ENCODE measurements at regions not wholly inside any gene's neighbourhood (a gene's known extent, or its start where the extent isn't known, plus 50 kb on each side); places are given as distances from the start of the nearest gene placed in this dataset.
"Not testable (repeated sequence)": the region's sequence is repeated elsewhere in the genome, so short reads cannot be mapped to it uniquely, and the experiment has no call there.

DNA sequence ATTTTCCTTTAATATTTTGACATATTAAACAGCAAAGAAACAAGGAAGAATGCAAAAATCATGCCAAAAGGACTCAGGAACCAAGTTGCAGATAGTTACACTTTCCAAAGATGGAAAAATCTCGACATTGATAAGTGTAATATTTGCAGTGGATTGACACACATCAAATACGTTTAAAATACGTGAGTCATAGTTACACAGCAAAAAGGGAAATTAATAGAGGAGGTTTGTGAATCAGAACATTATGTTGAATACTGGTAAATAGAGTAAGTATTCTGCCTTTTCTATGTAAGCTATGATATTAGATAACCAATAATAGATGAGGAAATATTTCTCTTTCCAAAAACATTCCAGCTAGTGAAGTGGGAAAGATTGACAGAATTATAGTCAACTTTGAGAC, 1761.3 kb upstream of the IGFBP7 start:
- no peak for DNase-seq

GRCh38 chr4:58849026-58849425, 1738.8 kb upstream of the IGFBP7 start:
- DNase-seq, result no peak

DNA sequence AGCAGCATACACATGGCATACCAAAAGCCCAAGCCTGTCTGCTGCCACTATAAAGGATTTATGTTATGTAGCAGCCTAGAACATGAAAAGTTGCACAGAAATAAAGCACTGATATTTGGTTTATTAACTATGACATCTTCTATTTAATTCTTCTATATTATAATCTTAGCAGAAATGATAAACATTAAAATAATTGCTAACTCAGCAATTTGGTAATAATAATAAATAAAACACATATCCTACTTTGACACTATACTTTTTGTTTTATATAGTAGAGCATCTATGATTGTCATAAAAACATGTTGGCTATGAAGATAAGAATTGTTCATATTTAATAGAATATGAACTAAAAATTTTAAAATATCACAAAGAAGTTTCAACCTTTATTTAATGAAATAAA, 1733.3 kb upstream of the IGFBP7 start:
- DNase-seq, result no peak

- no peak for DNase-seq
These were observed 1722.9 kb upstream of the IGFBP7 start for GRCh38 chr4:58833126-58833525.

DNA sequence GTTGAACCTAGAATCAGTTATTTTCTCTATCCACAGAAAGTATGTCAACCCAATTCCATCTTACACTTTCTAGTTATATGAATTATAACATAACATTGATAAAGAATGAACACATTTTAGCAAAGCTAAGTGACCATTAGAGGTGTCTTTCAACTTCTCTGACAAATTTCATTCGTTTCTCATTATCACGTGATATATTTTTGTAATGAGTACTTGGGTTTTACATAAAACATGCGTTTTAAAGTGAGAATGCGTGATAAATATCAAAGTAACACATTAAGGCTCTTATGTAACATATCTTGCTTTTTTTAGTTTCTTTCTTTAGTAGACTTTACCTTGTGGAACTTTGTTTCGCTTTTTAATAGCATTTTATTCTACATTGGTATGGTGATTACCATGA, 1715.1 kb upstream of the IGFBP7 start:
- DNase-seq, result no peak

DNA sequence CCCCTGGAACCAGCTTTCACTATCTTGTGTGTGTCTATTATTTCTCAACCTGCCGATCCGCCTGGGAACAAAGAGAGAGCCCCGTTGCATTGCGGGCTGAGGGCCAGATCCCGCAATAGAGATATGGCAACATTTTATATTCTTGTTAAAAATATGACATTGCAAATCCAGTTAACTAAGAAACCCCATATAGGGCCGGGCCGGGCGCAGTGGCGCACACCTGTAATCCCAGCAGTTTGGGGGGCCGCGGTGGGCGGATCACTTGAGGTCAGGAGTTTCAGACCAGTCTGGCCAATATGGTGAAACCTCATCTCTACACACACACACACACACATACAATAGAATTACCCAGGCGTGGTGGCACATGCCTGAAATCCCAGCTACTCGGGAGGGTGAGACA, 1708.4 kb upstream of the IGFBP7 start:
- DNase-seq, result not testable (repeated sequence)

DNA sequence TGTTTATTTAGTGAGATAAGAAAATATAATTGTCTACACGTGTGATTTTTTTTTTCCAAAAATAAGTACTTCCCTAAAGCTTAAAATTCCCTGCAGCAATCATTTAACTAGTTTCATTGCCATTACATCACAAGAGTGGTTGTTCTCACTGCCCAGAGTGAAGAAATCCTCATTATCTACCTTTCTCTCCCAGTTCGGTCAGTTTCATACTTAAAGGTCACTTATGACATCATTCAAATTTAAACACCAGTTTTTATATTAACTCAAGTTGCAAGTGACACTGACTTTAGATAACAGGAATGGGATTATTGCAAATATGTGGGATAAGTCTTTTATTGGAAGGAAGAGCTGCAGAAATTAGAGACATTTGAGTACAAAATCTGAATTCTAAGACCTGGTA, 1699.8 kb upstream of the IGFBP7 start:
- no peak for DNase-seq

DNA sequence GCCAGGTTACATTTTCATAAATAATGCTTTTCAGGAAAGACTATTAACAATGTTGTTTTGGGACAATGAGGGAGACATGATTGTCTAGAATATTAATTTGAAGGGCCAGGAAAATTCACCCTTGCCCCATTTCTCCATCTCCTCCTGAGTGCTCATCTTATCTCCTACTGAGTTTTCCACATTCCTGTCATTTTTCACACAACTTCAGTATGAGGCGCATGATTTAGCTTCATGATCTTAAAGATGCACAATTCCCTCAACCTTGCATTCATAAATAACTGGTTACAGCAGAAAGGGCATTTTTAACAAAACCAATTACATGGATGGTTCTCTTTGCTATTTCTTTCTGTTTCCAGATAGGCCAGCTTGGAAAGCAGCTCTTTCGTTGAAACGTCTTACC, 1699.2 kb upstream of the IGFBP7 start:
- no peak for DNase-seq

GRCh38 chr4:58808817-58809216, 1698.6 kb upstream of the IGFBP7 start:
- peak; percentile 24 for DNase-seq

GRCh38 chr4:58807843-58808615, 1697.8 kb upstream of the IGFBP7 start:
- peak; percentile 6 for DNase-seq

- DNase-seq, result no peak
These were observed 1666.4 kb upstream of the IGFBP7 start for GRCh38 chr4:58776627-58777026.

DNA sequence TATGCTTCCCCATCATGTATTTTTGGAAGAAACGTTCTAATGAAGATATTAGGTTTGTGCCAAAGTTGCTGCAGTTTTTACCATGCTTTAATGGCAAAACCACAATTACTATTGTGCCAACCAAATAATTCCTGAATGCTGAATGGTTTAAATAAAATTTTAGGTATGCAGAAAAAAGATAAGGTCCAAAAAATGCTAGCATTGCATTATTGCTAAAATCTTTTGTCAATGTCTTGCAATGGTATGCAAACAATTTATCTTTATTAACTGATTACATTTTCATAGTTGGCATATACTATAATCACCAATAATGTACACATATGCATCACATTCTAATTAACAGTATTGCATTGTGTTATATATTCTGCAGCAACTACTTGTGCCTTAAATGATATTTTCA, 1657.4 kb upstream of the IGFBP7 start:
- DNase-seq, result no peak

DNA sequence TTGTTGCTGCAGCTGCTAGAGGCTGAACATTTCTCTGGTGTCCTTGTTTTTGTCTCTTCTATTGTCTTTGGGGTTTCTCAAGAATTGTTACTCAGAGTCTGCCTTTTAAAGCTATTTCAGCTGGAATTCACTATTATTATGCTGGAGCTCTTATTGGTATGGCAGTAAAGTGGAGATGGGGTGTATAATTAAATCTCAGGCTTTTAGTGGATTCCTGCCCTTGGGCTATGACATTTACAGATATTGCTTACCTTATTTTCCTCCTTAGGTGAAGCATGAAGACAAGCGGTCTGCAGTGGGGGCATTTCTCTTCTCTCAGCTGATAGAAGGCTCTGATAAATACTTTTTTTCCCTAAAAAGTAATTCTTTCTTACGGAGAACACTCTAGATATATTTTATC, 1656.6 kb upstream of the IGFBP7 start:
- peak; percentile 37 for DNase-seq

DNA sequence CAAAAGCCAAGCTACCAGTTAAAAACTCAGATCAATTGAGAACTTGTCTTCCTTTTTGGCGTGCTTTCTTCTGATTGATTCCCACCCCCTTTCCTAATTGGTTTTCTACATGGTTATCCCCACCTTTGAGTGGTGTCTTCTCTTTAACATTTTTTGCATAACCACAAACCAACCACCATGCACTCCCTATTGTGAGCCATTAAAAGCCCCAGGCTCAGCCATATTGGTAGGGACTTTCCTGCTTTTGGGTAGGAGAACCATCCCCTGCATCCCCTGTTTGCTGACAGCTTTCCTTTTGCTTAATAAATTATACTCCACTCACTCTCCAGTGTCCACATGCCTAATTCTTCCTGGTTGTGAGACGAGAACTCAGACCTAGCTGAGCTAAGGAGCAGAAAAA, 1651.4 kb upstream of the IGFBP7 start:
- DNase-seq, result no peak

DNA sequence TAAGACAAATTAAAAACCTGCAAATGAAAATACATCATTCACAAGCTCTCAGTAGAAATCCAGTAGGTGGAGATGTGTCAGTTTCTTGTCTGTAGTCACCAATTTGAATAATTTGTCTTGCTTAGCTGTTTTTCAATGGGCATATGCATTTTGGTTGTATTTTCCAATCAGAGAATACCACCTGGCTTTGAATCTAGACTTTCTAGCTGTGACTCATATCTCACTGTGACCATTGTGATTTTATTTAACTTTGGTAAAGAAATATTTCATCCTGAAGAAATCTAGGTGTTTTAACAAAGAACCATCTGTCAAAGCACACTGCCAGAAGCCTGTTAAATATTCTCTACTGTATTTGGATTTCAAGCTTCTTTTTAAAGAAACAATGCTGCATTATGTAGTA, 1650.6 kb upstream of the IGFBP7 start:
- DNase-seq, result peak; percentile 48

- DNase-seq, result peak; percentile 25
These were observed 1649.9 kb upstream of the IGFBP7 start for GRCh38 chr4:58760100-58760499.

DNA sequence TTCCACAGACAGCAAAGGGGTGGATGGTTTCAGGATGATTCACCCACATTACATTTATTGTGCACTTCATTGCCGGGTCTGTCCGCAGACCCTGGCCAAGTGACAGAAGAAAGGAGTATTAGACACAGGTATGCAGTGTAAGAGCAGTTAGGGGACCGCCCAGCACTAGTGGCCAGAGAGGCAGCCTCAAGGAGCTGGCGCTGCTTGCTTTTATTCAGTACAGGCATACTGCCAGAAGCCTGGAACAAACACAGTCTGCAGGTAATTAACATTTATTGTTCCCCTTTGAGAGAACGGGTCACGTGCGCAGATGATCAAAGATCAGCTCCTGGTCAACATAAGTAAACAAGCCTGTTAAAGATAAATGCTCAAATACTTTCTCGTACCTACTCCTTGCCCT, 1639.0 kb upstream of the IGFBP7 start:
- peak; percentile 81 for DNase-seq

- no peak for DNase-seq
These were observed 1630.7 kb upstream of the IGFBP7 start for GRCh38 chr4:58740897-58741296.

- no peak for DNase-seq
These were observed 1629.1 kb upstream of the IGFBP7 start for GRCh38 chr4:58739275-58739674.

- no peak for DNase-seq
These were observed 1628.2 kb upstream of the IGFBP7 start for GRCh38 chr4:58738375-58738774.

DNA sequence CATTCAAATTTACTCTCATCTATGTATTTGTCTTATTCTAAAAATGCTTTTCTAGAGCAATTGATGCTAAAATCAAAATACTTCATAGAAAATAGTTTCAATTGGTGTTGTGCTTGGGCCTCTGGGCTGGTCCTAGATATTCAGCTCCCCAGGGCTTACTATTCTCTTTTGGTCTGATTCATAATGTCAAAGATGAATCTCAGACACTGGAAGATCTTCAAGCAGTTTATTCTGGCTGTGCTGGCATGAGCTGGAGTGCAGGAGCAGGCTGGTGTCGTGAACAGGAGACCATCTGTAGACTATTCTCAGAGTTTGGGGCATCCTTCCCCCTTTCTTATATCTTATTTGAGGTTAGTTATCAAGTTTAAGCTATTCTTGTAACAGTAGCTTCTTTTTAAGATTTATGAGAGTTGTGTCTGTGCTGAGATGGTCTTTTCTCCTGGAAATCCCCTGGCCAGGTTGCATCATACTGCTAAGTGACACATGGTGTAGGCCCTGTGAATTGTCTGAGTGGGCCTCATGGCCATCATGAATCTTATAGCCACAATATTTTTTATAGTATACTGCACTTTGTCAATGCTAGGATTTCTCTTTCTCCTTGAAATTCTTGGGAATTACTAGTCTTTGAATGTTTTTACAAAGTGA, 1624.0 kb upstream of the IGFBP7 start:
- DNase-seq, result no peak

DNA sequence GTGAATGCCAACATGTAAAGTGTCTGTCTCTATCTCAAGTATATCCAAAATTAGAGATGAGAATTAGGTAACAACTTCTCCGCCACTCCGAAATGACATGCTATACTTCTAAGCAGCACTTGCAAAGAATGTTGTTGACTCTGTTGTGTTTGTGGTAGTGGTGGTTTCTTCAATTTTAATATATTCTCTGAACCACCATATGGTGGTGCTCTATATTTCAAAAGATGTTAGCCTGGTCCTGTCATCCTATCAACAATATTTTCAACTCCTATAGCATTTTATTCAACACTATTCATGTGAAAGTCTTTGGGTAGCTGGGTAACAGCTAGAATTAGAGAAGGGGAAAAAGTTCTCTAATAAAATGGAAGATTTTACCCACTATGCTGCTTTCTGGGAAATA, 1622.8 kb upstream of the IGFBP7 start:
- DNase-seq, result peak; percentile 24

GRCh38 chr4:58723954-58724353, 1613.8 kb upstream of the IGFBP7 start:
- DNase-seq, result no peak

DNA sequence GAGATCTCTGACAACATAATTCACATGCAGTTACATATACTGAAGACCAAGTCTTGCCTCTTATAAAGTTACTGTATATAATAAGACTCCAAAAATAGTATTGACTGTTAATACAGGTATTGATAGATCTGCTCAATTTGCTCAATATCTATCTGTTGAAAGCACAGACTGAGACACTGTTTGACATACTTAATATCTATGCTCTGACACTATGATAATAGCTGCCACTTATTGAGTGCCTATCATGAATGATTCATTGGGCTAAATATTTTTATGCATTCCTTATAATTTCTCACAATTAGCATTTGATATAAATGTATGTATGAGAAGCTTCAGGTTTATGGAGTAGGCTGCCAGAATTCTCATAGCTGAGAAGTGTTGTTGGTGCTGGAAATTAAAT, 1600.9 kb upstream of the IGFBP7 start:
- no peak for DNase-seq

DNA sequence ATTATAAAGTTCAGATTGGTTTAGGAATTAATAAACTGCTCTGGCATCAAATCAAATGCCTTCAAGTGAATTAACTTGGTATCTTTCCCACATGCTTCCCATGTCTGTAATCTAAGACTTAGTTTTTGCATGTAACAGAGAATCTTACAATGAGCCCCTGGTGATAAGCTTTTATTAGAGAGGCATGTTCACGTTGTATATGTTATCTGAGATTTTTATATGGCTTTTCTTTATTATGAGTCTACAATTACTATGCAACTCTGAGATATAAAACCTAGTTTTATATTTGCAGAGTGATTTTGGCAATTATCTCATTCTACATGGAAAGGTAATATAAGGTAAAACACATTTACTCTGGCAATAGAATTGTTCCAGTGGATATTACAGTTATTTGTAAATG, 1578.4 kb upstream of the IGFBP7 start:
- peak; percentile 67 for DNase-seq
